Mesenchymal stem cell (in vitro differentiated cells and primary cell): ENCODE measurements at regions not wholly inside any gene's neighbourhood (a gene's known extent, or its start where the extent isn't known, plus 50 kb on each side); places are given as distances from the start of the nearest gene placed in this dataset.
A peak's percentile ranks its signal among the peaks of the same experiment; 100 is the strongest.

Experiments used
- DNase-seq: peaks from one replicate; pipeline ENCODE4 v3.0.0-alpha.2; 2013
- H2AFZ ChIP-seq: one replicate; pipeline ENCODE4 v1.6.1; 2013; ENCODE audit warnings: low read depth, mild to moderate bottlenecking, control low read depth, inconsistent platforms, low read length, moderate library complexity
- H2AK5ac ChIP-seq: 2 replicates; pipeline ENCODE4 v1.6.1; 2013; ENCODE audit warnings: low read length, moderate library complexity, mild to moderate bottlenecking, inconsistent platforms; ENCODE audit not compliant: severe bottlenecking
- H2BK120ac ChIP-seq: one replicate; pipeline ENCODE4 v1.6.1; 2013; ENCODE audit warnings: low read depth, mild to moderate bottlenecking, inconsistent platforms, low read length, moderate library complexity
- H2BK12ac ChIP-seq, 2 experiments: one replicate each; pipeline ENCODE4 v1.6.1; 2013; ENCODE audit warnings: inconsistent platforms in 2 of 2, low read length in 2 of 2, mild to moderate bottlenecking in 2 of 2, moderate library complexity in 2 of 2, control low read depth in 1 of 2
- H2BK15ac ChIP-seq: one replicate; pipeline ENCODE4 v1.6.1; 2013; ENCODE audit warnings: mild to moderate bottlenecking, low read depth, inconsistent platforms; ENCODE audit not compliant: poor library complexity, severe bottlenecking
- H2BK5ac ChIP-seq: 2 replicates; pipeline ENCODE4 v1.6.1; 2013; ENCODE audit warnings: low read depth, mild to moderate bottlenecking, low read length, control low read depth, inconsistent platforms; ENCODE audit not compliant: poor library complexity, severe bottlenecking
- H3K14ac ChIP-seq, 2 experiments: one replicate each; pipeline ENCODE4 v1.6.1; 2013; ENCODE audit warnings: inconsistent platforms in 2 of 2, low read length in 2 of 2, control low read depth in 1 of 2, mild to moderate bottlenecking in 1 of 2, moderate library complexity in 1 of 2
- H3K18ac ChIP-seq, 2 experiments: one replicate each; pipeline ENCODE4 v1.6.1; 2013; ENCODE audit warnings: inconsistent platforms in 2 of 2, low read length in 2 of 2, control low read depth in 1 of 2, low read depth in 1 of 2, mild to moderate bottlenecking in 1 of 2
- H3K23ac ChIP-seq, 2 experiments: one replicate each; pipeline ENCODE4 v1.6.1; 2013; ENCODE audit warnings: inconsistent platforms in 2 of 2, low read length in 2 of 2, mild to moderate bottlenecking in 2 of 2, moderate library complexity in 2 of 2, control low read depth in 1 of 2
- H3K27ac ChIP-seq: 2 replicates; pipeline ENCODE4 v1.5.1; 2013; ENCODE audit warnings: mild to moderate bottlenecking, moderate library complexity, low read length, control low read depth, inconsistent platforms; ENCODE audit not compliant: poor library complexity, severe bottlenecking
- H3K27me3 ChIP-seq, 2 experiments: 2 replicates each; pipeline versions ENCODE4 v1.6.1 to v1.7.0; 2013; ENCODE audit warnings: low read length in 2 of 2, mild to moderate bottlenecking in 2 of 2, moderate library complexity in 2 of 2, control low read depth in 1 of 2, inconsistent platforms in 1 of 2; ENCODE audit not compliant: control insufficient read depth in 1 of 2, insufficient read depth in 1 of 2
- H3K36me3 ChIP-seq, 2 experiments: 2 replicates each; pipeline versions ENCODE4 v1.6.1 to v1.7.0; 2013; ENCODE audit warnings: low read length in 2 of 2, control low read depth in 1 of 2, inconsistent platforms in 1 of 2, low read depth in 1 of 2, mild to moderate bottlenecking in 1 of 2; ENCODE audit not compliant: insufficient read depth in 2 of 2, control insufficient read depth in 1 of 2
- H3K4ac ChIP-seq, 2 experiments: one replicate each; pipeline ENCODE4 v1.6.1; 2013; ENCODE audit warnings: inconsistent platforms in 2 of 2, low read length in 2 of 2, mild to moderate bottlenecking in 2 of 2, moderate library complexity in 2 of 2, control low read depth in 1 of 2, low read depth in 1 of 2
- H3K4me1 ChIP-seq: 2 replicates; pipeline ENCODE4 v1.6.1; 2013; ENCODE audit warnings: low read depth, low read length, control low read depth; ENCODE audit not compliant: control insufficient read depth, insufficient read depth
- H3K4me2 ChIP-seq: 2 replicates; pipeline ENCODE4 v1.6.1; 2013; ENCODE audit warnings: low read length, mild to moderate bottlenecking, inconsistent platforms; ENCODE audit not compliant: poor library complexity, severe bottlenecking
- H3K4me3 ChIP-seq, 2 experiments: 2 replicates each; pipeline versions ENCODE4 v1.5.1 to v1.7.0; 2013; ENCODE audit warnings: low read length in 2 of 2, mild to moderate bottlenecking in 2 of 2, control low read depth in 1 of 2, low read depth in 1 of 2; ENCODE audit not compliant: insufficient read depth in 1 of 2
- H3K79me1 ChIP-seq: replicated peaks from 2 replicates; pipeline ENCODE4 v1.6.1; 2013; ENCODE audit warnings: mild to moderate bottlenecking, control low read depth, low read length, inconsistent platforms; ENCODE audit not compliant: poor library complexity, severe bottlenecking
- H3K9ac ChIP-seq: 2 replicates; pipeline ENCODE4 v1.7.0; 2013; ENCODE audit warnings: mild to moderate bottlenecking, low read length, moderate library complexity
- H3K9me3 ChIP-seq: 2 replicates; pipeline ENCODE4 v1.7.0; 2013; ENCODE audit warnings: mild to moderate bottlenecking, low read length; ENCODE audit not compliant: control insufficient read depth
- H4K8ac ChIP-seq: one replicate; pipeline ENCODE4 v1.6.1; 2013; ENCODE audit warnings: inconsistent platforms, mild to moderate bottlenecking, low read length, moderate library complexity
- H4K91ac ChIP-seq: one replicate; pipeline ENCODE4 v1.6.1; 2013; ENCODE audit warnings: mild to moderate bottlenecking, low read length, inconsistent platforms
- WGBS: methylation state at CpG from one replicate; pipeline ENCODE4 v1.1.7; 2013; ENCODE audit warnings: mixed read lengths; 5-methylcytosine and 5-hydroxymethylcytosine counted together

DNA sequence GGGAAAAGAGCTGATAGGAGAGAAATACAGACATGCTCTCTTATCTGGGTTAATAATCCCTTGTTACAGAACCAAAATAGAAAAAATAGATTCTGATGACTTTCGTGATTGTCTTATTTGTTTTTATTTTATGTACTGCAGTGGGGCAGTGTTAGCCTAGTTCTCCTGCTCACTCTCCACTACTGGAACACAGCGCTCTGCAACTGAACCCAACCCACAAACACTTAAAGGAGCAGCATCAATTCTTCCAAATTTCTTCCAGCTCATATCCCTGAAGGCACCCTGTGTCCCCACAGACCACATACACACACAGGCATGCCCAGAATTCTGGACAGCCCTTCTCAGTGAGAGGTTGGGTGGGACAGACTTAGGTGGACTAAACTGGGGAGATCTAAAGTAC is 160.6 kb downstream of the SS18 start:
- H3K79me1 ChIP-seq, result no peaks in the 10 kb centered on the region
- no peak overlapping the region for H3K4ac ChIP-seq
- H4K91ac ChIP-seq, result no peak overlapping the region
- no peaks in the 10 kb centered on the region for H3K9me3 ChIP-seq
- H3K9ac ChIP-seq, result no peak overlapping the region
- H2BK120ac ChIP-seq, result no peak overlapping the region
- H3K27ac ChIP-seq, result no peak overlapping the region
- no peak overlapping the region for H2AFZ ChIP-seq
- no peaks in the 10 kb centered on the region for H3K4me1 ChIP-seq
- H3K18ac ChIP-seq, result no peak overlapping the region
- no peak overlapping the region for H3K14ac ChIP-seq
- WGBS, result 94% methylated on average over 1 of the region's 2 CpGs
- no peak overlapping the region for H2BK12ac ChIP-seq
- no peak overlapping the region for H3K4me2 ChIP-seq
- no peaks in the 10 kb centered on the region for H3K36me3 ChIP-seq
- DNase-seq, result no peak
- H3K23ac ChIP-seq, result no peak overlapping the region
- H3K27me3 ChIP-seq, result no peaks in the 10 kb centered on the region
- H3K4me3 ChIP-seq, result no peak overlapping the region
- H4K8ac ChIP-seq, result no peak overlapping the region
- H2AK5ac ChIP-seq, result no peak overlapping the region
- no peak overlapping the region for H2BK15ac ChIP-seq
- no peak overlapping the region for H2BK5ac ChIP-seq

DNA sequence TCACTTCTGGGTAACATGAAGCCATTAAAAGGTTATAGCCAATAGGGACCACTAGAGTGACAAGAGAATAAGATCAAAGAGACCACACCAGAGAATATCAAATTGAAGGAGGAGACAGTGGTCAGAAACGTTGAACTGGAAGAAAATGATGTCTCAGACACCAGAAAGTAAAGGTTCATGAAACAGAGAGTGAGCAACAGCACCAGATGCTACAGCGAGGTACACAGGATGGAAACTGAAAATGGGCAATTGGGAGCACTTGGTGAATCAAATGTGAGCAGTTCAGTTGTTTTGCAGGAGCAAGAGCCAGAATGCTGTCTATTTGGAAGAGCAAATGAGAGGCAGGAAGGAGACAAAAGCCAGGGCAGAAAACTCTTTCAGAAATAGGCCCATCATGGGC is 162.6 kb downstream of the SS18 start:
- Histone ChIP-seq H4K8ac (no peak overlapping the region), H3K18ac (no peak overlapping the region)

DNA sequence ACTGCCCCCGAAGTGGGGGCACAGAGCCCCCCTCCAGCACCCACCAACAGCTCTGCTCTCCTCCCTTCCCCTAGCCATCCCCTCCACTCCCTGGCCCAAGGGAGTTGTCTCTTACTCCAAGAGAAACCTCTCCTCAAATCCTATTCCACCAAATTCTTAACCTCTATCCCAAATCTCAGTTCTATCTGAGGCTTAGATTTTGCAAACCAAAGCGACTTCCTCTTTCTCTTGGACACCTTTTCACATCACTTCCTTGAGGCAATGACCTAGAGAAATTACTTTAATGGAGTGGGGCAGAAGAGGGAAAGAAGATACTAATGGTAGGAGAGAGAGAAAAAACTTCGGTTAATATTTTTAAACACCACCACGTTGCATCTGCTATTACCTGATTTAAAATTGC is 167.2 kb downstream of the SS18 start:
- Histone ChIP-seq H3K27me3 (peaks cover 0 to 3% of the 10 kb centered on the region in 2 experiments), H3K4ac (no peak overlapping the region), H2AFZ (no peak overlapping the region), H2BK12ac (no peak overlapping the region), H2BK5ac (no peak overlapping the region), H3K9me3 (no peaks in the 10 kb centered on the region), H3K27ac (no peak overlapping the region), H3K36me3 (no peaks in the 10 kb centered on the region), H3K18ac (no peak overlapping the region), H2BK15ac (no peak overlapping the region), H3K23ac (no peak overlapping the region), H2BK120ac (no peak overlapping the region), H3K14ac (no peak overlapping the region), H3K79me1 (no peaks in the 10 kb centered on the region), H3K9ac (no peak overlapping the region), H4K91ac (no peak overlapping the region), H3K4me3 (no peak overlapping the region), H3K4me1 (peaks cover 2% of the 10 kb centered on the region), H3K4me2 (no peak overlapping the region), H4K8ac (no peak overlapping the region), H2AK5ac (no peak overlapping the region)
- no peak for DNase-seq
- 100% methylated on average over 4 of the region's 4 CpGs for WGBS

More for the DNA sequence above, 162.6 kb downstream of the SS18 start:
- 72% methylated on average over 2 of the region's 2 CpGs for WGBS
- H2BK15ac ChIP-seq, result no peak overlapping the region
- no peak overlapping the region for H3K9ac ChIP-seq
- H3K4ac ChIP-seq, result no peak overlapping the region
- H3K4me2 ChIP-seq, result no peak overlapping the region
- H2AFZ ChIP-seq, result no peak overlapping the region
- no peaks in the 10 kb centered on the region for H3K4me1 ChIP-seq
- no peak overlapping the region for H4K91ac ChIP-seq
- no peak overlapping the region for H3K23ac ChIP-seq
- no peak overlapping the region for H2BK5ac ChIP-seq
- no peaks in the 10 kb centered on the region for H3K9me3 ChIP-seq
- no peak overlapping the region for H2BK12ac ChIP-seq
- H3K79me1 ChIP-seq, result no peaks in the 10 kb centered on the region
- H3K4me3 ChIP-seq, result no peak overlapping the region
- H2AK5ac ChIP-seq, result no peak overlapping the region
- no peaks in the 10 kb centered on the region for H3K36me3 ChIP-seq
- no peaks in the 10 kb centered on the region for H3K27me3 ChIP-seq
- no peak for DNase-seq
- H3K14ac ChIP-seq, result no peak overlapping the region
- no peak overlapping the region for H3K27ac ChIP-seq
- no peak overlapping the region for H2BK120ac ChIP-seq

DNA sequence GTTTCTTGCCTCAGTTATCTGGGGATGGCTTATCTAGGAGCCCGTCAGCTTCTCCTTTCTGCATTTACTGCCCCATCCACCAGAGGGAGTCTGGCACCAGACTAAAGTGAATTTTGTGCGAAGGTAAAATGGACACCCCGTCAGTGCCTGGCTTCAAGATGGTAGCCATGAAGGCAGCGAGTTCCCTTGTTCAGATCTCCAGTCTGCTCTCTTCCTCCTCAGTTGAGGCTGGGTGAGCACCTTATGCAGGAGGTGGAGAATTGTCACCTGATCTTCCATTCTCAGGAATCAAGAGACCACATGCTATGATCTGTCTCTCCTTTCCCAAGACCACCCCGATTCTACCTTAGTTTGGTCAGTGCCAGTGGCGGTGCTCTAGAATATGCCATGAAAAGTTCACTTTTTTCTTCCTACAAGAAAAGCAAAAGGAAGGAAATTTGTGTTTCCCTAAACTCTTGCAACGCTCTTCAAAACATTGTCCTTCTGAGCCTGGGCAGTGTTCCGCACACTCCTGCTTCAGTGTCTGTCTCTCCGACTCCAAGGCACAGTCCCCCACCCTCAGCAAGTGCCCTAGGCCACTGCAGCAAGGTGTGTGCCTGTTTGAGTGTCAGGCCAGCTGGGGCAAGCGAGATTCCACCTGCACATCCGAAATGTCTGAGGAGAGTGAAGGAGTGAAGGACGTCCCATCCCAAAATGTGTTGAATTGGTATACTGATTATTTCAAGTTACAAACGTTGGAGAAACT is 168.6 kb downstream of the SS18 start:
- no peaks in the 10 kb centered on the region for H3K36me3 ChIP-seq
- H2AFZ ChIP-seq, result no peak overlapping the region
- no peak overlapping the region for H2BK15ac ChIP-seq
- H3K27ac ChIP-seq, result no peak overlapping the region
- H3K27me3 ChIP-seq, result peaks cover 0 to 3% of the 10 kb centered on the region in 2 experiments
- H2BK12ac ChIP-seq, result no peak overlapping the region
- H3K4ac ChIP-seq, result no peak overlapping the region
- DNase-seq, result peak; percentile 12
- H2BK5ac ChIP-seq, result no peak overlapping the region
- 76% methylated on average over 13 of the region's 13 CpGs for WGBS
- H3K14ac ChIP-seq, result no peak overlapping the region
- H3K4me2 ChIP-seq, result peak overlapping the region; percentile 12
- no peak overlapping the region for H2AK5ac ChIP-seq
- H3K4me1 ChIP-seq, result peaks cover 2% of the 10 kb centered on the region
- H2BK120ac ChIP-seq, result no peak overlapping the region
- H3K23ac ChIP-seq, result no peak overlapping the region
- H3K9me3 ChIP-seq, result no peaks in the 10 kb centered on the region
- no peak overlapping the region for H4K8ac ChIP-seq
- no peak overlapping the region for H3K18ac ChIP-seq
- no peak overlapping the region for H4K91ac ChIP-seq
- H3K9ac ChIP-seq, result no peak overlapping the region
- H3K4me3 ChIP-seq, result no peak overlapping the region
- H3K79me1 ChIP-seq, result no peaks in the 10 kb centered on the region
